ENCODE measurements at regions not wholly inside any gene's neighbourhood (a gene's known extent, or its start where the extent isn't known, plus 50 kb on each side); places are given as distances from the start of the nearest gene placed in this dataset.

GRCh38 chr18:42164556-42164955 is 209.5 kb downstream of the PIK3C3 start:
- TF ChIP-seq CTCF (conservative IDR thresholded peaks at IDR 0.05), result no peak
- TF ChIP-seq EZH2 (IDR thresholded peaks at IDR 0.05; ENCODE audit: low read depth), result no peak
